Hepatocyte (in vitro differentiated cells): ENCODE measurements at regions not wholly inside any gene's neighbourhood (a gene's known extent, or its start where the extent isn't known, plus 50 kb on each side); places are given as distances from the start of the nearest gene placed in this dataset.

Source experiments
- CTCF ChIP-seq: fragments of 200-600 bp; sonication (generic); IDR thresholded peaks from 2 replicates; pipeline ENCODE4 v1.5.1; 2016; ENCODE audit warnings: antibody characterized with exemption, mild to moderate bottlenecking; ENCODE audit not compliant: poor library complexity
- EZH2 ChIP-seq: fragments of 200-600 bp; sonication (generic); IDR thresholded peaks from 2 replicates; pipeline ENCODE4 v1.6.1; 2016; ENCODE audit warnings: antibody characterized with exemption, mild to moderate bottlenecking, borderline replicate concordance
- EZH2phosphoT487 ChIP-seq: fragments of 200-600 bp; sonication (generic); IDR thresholded peaks from one replicate; pipeline ENCODE4 v1.6.1; 2018; ENCODE audit warnings: antibody characterized with exemption, mild to moderate bottlenecking, low read depth, moderate library complexity; ENCODE audit not compliant: unreplicated experiment, severe bottlenecking

GRCh38 chr5:4038994-4039393 lies 443.4 kb downstream of the IRX1 start:
- TF ChIP-seq CTCF (no peak), EZH2phosphoT487 (no peak), EZH2 (no peak)
